HL-60 (cell line): ENCODE measurements at regions not wholly inside any gene's neighbourhood (a gene's known extent, or its start where the extent isn't known, plus 50 kb on each side); places are given as distances from the start of the nearest gene placed in this dataset.
A peak's percentile ranks its signal among the peaks of the same experiment; 100 is the strongest.

Experiments used
- POLR2AphosphoS5 ChIP-seq: IDR thresholded peaks from 2 replicates; pipeline ENCODE4 v1.6.1; 2012; ENCODE audit warnings: low read depth
- TF ChIP-seq, protein P1 (sequence below): IDR thresholded peaks from one replicate; pipeline ENCODE4 v1.5.1; 2011; ENCODE audit warnings: low read length, control low read depth, inconsistent platforms; ENCODE audit not compliant: insufficient read depth

GRCh38 chr9:119556129-119556875 lies 187.1 kb upstream of the BRINP1 start:
- no peak for TF ChIP-seq POLR2AphosphoS5
- TF ChIP-seq, protein P1, sequence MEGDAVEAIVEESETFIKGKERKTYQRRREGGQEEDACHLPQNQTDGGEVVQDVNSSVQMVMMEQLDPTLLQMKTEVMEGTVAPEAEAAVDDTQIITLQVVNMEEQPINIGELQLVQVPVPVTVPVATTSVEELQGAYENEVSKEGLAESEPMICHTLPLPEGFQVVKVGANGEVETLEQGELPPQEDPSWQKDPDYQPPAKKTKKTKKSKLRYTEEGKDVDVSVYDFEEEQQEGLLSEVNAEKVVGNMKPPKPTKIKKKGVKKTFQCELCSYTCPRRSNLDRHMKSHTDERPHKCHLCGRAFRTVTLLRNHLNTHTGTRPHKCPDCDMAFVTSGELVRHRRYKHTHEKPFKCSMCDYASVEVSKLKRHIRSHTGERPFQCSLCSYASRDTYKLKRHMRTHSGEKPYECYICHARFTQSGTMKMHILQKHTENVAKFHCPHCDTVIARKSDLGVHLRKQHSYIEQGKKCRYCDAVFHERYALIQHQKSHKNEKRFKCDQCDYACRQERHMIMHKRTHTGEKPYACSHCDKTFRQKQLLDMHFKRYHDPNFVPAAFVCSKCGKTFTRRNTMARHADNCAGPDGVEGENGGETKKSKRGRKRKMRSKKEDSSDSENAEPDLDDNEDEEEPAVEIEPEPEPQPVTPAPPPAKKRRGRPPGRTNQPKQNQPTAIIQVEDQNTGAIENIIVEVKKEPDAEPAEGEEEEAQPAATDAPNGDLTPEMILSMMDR, result peak; percentile 91
